GM21737 (cell line): ENCODE measurements at regions not wholly inside any gene's neighbourhood (a gene's known extent, or its start where the extent isn't known, plus 50 kb on each side); places are given as distances from the start of the nearest gene placed in this dataset.
A peak's percentile ranks its signal among the peaks of the same experiment; 100 is the strongest.
"Not testable (repeated sequence)": the region's sequence is repeated elsewhere in the genome, so short reads cannot be mapped to it uniquely, and the experiment has no call there.

ENCODE experiments used
- ATAC-seq: cut with Tn5 transposase; IDR thresholded peaks from one replicate; pipeline ENCODE4 v1.9.1; 2021; ENCODE audit warnings: mild to moderate bottlenecking, moderate library complexity; ENCODE audit not compliant: unreplicated experiment

DNA sequence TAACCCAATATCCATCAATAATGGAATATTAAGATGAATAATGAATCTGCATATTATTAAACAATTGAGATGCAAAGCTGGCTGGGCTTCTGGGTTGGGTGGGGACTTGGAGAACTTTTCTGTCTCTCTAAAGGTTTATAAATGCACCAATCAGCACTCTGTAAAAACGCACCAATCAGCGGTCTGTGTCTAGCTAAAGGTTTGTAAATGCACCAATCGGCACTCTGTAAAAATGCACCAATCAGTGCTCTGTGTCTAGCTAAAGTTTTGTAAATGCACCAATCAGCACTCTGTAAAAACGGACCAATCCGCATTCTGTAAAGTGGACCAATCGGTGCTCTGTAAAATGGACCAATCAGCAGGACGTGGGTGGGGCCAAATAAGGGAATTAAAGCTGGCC lies 1296.3 kb upstream of the PCDH20 start:
- not testable (repeated sequence) for ATAC-seq

DNA sequence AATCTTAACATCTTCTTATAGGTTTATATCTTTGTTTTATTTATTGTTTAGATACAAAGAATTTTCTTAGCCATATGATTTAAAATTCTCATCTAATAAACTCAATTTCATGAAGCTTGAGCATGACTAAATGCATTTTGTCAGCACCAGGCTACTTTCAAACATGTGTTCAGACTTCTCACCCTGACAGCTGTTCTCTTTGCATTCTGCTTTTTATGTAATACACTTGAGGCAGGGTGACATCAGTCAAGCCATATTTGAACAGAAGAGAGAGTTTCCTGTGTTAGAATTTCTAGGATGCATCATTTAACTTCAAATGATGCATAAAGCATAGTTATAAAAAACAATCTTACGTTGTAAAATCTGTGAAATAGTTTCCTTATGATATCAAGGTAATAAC lies 1295.1 kb upstream of the PCDH20 start:
- no peak for ATAC-seq

DNA sequence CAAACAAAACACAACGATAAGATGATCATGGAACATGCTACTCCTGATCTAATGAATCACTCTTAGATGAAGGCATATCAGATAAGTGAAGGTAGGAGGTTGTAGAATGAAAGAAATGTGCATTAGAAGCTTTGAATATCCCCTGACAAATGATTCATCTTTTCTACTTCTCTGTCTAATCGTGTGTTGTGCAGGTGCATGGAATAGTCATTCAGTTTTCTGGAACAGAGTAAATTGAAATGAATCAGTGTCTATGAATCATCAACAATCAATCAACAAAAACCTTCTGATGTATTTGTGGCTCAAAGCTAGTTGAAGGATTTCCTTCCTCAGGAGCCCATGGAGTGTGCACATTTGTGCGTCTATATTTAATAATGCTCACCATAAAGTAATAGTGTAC lies 1290.4 kb upstream of the PCDH20 start:
- no peak for ATAC-seq

- no peak for ATAC-seq
Measured at GRCh38 chr13:62704875-62705274, 1289.2 kb upstream of the PCDH20 start.

- no peak for ATAC-seq
Measured at GRCh38 chr13:62702502-62702901, 1286.9 kb upstream of the PCDH20 start.

- no peak for ATAC-seq
Measured at GRCh38 chr13:62697701-62698100, 1282.1 kb upstream of the PCDH20 start.

- ATAC-seq = no peak
Measured at GRCh38 chr13:62696490-62696889, 1280.8 kb upstream of the PCDH20 start.

- no peak for ATAC-seq
Measured at GRCh38 chr13:62687732-62688131, 1272.1 kb upstream of the PCDH20 start.

DNA sequence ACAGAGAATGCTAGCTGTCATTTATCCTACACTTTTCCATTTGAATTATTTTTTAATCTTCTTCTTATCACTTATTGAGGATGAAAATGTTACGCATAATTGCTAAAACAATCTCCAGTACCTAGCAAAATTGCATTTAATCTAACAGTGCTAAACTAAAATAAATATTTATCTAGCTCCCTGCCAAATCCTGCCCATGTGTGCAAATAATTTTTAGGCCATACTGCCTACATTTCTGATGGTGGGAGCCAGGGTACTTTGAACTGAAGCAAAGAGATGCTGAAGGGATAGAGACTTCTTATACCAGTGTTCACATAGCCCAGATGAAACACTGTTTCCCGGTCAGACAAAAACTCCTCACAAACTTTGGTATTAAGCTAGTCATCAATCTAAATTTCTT lies 1268.7 kb upstream of the PCDH20 start:
- no peak for ATAC-seq

DNA sequence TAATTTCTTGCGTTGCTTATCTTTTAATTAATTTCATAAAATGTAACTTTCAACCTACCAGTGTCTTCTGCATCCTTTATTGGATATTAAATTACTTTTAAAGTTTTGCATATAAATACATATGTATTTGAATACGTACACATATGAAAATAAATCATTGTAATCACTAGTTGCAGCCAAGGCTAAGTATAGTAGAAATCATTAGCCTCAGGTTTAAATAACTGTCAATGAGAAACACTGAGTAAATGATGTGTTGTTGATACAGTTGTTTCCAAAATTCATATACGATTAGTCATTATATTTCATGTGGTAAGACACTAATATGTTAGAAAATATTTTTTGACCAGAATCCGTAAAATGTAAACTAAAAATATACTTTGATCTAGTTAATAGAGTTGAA lies 1267.1 kb upstream of the PCDH20 start:
- ATAC-seq = no peak

DNA sequence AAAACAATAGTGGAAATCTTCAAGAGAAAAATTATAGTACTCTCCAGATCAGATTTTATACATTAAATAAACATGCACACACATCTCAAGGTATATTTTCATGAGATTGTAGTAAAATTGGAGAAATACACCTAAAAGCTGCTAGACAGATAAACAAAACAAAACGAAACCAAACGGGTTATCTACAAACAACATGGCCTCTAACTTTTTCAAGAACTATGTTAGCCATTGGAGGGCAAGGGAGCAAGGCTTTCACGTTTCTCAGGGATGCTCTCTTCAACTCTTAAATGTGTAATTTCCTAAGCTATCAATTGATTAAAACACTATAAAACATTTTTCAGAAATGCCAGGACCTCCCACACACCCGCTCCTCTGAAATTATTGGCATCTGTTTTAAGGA lies 1262.4 kb upstream of the PCDH20 start:
- no peak for ATAC-seq

- ATAC-seq = no peak
Measured at GRCh38 chr13:62663767-62664166, 1248.1 kb upstream of the PCDH20 start.

- ATAC-seq = no peak
Measured at GRCh38 chr13:62659365-62659764, 1243.7 kb upstream of the PCDH20 start.

DNA sequence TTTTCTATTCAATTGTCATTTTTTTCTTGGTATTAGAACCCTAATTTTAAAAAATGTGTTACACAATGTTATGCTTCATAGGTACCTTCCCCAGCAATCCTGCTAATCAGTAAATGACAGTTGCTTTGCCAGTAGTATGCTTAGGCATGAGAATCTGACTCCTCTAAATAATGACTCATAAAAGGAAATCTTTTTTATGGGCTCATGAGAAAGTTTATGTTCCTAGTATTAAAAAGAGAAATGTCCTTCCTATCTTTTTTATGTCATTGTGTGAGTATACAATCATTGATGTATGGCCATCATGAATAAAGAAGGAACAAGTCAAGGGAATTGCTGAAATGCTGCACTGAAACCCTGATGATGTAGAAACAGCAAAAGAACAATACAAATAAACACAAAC lies 1237.7 kb upstream of the PCDH20 start:
- no peak for ATAC-seq

DNA sequence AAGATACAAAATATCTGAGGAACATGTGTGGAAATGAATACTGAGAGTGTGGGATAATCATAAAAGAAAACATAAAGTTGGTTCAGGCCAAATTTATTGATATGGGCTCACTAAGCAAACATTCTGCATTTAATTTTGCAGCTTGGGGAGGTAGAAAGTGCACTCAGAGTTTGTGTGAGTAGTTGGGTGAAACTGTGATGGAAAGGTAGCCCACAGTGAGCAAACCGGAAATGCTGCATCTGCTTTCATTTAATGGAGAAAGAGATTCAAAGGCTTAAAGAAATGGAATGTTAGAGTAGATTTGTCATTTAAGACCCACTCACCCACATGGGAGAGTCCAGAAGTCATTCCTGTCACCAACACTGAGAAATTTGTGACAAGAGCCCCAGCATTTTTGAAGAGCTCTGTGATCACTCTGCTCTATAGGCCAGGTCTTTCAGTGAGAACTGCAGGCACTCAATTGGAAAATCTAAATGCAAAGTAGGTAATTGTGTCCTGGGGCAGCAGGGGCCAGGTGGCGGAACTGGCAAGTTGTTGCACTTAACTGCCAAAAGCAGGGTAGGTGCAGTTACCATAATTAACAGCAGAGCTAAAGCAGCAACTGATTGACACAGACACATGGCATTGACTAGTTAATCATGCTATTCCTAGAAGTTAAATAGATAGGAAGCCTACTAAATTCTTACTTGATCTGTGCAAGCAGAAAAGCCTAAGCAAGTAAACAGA lies 1228.3 kb upstream of the PCDH20 start:
- ATAC-seq = peak; percentile 56

DNA sequence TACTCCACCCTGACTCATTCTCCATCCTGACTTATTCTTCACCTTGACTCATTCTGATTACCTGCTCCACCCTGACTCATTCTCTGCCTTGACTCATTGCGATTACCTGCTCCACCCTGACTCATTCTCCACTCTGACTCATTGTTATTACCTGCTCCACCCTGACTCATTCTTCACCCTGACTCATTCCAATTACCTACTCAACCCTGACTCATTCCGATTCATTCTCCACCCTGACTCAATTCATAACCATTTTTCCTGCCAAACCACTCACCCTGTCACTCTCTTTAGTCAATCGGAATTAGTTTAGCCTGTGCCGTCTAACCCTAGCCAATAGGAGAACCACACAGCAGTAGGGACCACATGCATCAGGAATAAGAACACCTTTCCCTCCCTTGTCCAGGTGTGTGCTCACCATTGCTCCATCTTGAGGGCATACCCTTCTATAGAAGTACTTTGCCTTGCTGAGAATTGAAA lies 1227.4 kb upstream of the PCDH20 start:
- no peak for ATAC-seq

DNA sequence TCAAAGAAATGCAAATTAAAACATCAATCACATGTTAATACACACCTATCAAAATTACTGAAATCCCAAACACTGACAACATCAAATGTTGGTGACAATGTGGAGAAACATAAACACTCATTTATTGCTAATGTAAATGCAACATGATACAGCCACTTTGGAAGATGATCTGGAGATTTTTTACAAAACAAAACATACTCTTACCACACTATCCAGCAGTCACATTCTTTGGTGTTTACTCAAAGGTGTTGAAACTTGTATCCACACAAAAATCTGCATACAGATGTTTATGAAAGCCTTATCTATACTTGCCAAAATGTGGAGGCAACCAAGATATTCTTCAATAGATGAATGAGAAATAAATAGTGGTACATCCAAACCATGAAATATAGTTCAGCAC lies 1219.5 kb upstream of the PCDH20 start:
- no peak for ATAC-seq

DNA sequence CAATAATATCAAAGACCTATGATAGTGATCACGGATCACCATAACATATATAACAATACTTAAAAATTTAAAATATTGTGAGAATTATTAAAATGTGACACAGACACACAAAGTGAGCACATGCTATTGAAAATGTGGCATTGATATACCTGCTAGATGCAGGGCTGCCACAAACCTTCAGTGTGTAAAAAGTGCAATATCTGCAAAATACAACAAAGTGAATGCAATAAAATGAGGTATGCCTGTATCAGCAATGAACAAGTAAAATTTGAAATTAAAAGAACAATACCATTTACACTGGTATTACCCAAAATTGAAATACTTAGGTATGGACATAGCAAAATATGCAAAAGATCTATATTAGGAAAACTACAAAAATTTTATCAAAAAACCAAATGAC lies 1217.8 kb upstream of the PCDH20 start:
- ATAC-seq = no peak

GRCh38 chr13:62631619-62632018 lies 1216.0 kb upstream of the PCDH20 start:
- no peak for ATAC-seq

GRCh38 chr13:62631124-62631523 lies 1215.5 kb upstream of the PCDH20 start:
- no peak for ATAC-seq

- no peak for ATAC-seq
Measured at GRCh38 chr13:62629618-62630017, 1214.0 kb upstream of the PCDH20 start.

DNA sequence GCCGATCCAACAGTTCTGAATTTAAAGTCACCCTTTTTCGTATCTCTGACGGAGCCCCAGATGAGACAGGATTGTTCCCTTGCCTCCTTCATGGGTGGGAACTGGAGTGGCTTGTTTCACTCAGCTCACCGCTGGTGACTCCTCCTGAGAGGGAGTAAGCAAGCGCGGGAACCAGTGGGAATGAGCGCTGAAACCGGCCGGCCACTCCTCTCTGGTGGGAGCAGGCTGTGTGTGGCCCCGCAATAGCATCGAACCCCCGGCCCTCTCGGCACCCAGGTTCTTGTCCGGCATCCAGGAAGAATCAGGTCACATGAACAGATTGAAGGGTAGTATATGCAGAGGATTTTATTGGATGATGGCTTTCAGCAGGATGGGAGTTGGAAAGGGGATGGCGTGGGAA lies 1211.6 kb upstream of the PCDH20 start:
- ATAC-seq = no peak

GRCh38 chr13:62626771-62627170 lies 1211.1 kb upstream of the PCDH20 start:
- ATAC-seq = no peak
